Vagina (tissue), 2 donors: ENCODE measurements at regions not wholly inside any gene's neighbourhood (a gene's known extent, or its start where the extent isn't known, plus 50 kb on each side); places are given as distances from the start of the nearest gene placed in this dataset.

Experiments used
- DNase-seq, 2 donors: peaks; one replicate each; pipeline ENCODE4 v3.0.0-alpha.2; 2017; ENCODE audit errors: extremely low spot score in 2 of 2
- H3K27ac ChIP-seq: fragments of 200-600 bp; sonication (generic); one replicate; pipeline ENCODE4 v1.5.1; 2019
- H3K27me3 ChIP-seq: fragments of 200-600 bp; sonication (generic); one replicate; pipeline ENCODE4 v1.5.1; 2019
- H3K36me3 ChIP-seq, 2 donors: fragments of 200-600 bp; sonication (generic); one replicate each; pipeline ENCODE4 v1.5.1; 2017 to 2019
- H3K4me1 ChIP-seq: fragments of 200-600 bp; sonication (generic); one replicate; pipeline ENCODE4 v1.5.1; 2019
- H3K4me3 ChIP-seq, 2 donors: fragments of 200-600 bp; sonication (generic); 1 replicate in 1 of 2; 2 replicates in 1 of 2; pipeline ENCODE4 v1.5.1; 2016 to 2019
- H3K9me3 ChIP-seq: fragments of 200-600 bp; sonication (generic); one replicate; pipeline ENCODE4 v1.5.1; 2019
- CTCF ChIP-seq, 3 experiments: fragments of 450-650 bp in 2 of 3; fragments of 200-600 bp in 1 of 3; sonication (generic) in 1 of 3; IDR thresholded peaks; one replicate each; pipeline ENCODE4 v1.5.1; 2017 to 2019; ENCODE audit warnings: antibody characterized with exemption in 3 of 3, mild to moderate bottlenecking in 2 of 3, moderate library complexity in 2 of 3
- POLR2A ChIP-seq, 2 donors: fragments of 450-650 bp; IDR thresholded peaks; one replicate each; pipeline ENCODE4 v1.6.1; 2017; ENCODE audit warnings: antibody characterized with exemption in 2 of 2, mild to moderate bottlenecking in 2 of 2, moderate library complexity in 2 of 2
- POLR2AphosphoS5 ChIP-seq, 2 donors: sonication (generic); formaldehyde crosslinking; IDR thresholded peaks; one replicate each; pipeline ENCODE4 v1.9.0; 2017; ENCODE audit warnings: antibody characterized with exemption in 2 of 2, mild to moderate bottlenecking in 2 of 2, low read depth in 1 of 2; ENCODE audit not compliant: insufficient read depth in 1 of 2
- intact Hi-C: fragments of 100-400 bp; cut with DNase I; formaldehyde crosslinking; loops from one replicate; pipeline ENCODE4 v1.15.1; 2023

GRCh38 chr12:24728366-24728765 lies 220.5 kb downstream of the BCAT1 start:
- no peaks in the 10 kb centered on the region for H3K27me3 ChIP-seq
- TF ChIP-seq POLR2AphosphoS5 (IDR thresholded peaks at IDR 0.05; ENCODE audit: insufficient read depth in 1 of 2, low read depth in 1 of 2): no peak
- peak in 1 of 3 experiments; percentile 22 for TF ChIP-seq CTCF (IDR thresholded peaks at IDR 0.05)
- TF ChIP-seq POLR2A (IDR thresholded peaks at IDR 0.05): no peak
- H3K9me3 ChIP-seq: no peaks in the 10 kb centered on the region
- no peaks in the 10 kb centered on the region for H3K4me1 ChIP-seq
- H3K36me3 ChIP-seq: no peaks in the 10 kb centered on the region
- H3K27ac ChIP-seq: no peak overlapping the region
- no peak for DNase-seq
- intact Hi-C loops: no loop called here
- H3K4me3 ChIP-seq: no peak overlapping the region

DNA sequence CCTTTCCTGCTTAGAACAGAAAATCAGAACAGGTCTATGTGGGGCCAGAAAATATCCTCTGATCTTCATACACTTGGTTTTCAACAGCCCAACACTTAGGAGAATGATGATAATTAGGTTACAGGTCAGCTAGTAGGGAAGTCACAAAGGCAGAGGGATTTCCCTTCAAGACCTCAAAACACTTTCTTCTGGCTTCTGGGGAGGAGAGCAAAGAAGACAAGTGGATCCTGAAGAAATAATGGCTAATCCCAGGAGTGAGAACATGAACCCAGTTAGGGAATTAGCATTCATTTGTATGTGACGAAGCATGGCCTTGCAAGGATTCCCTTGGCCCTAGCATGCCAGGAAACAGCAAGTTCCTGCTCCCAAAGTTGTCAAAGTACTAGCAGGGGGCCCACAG lies 223.3 kb downstream of the BCAT1 start:
- TF ChIP-seq POLR2A (IDR thresholded peaks at IDR 0.05) (no peak), CTCF (IDR thresholded peaks at IDR 0.05) (no peak), POLR2AphosphoS5 (IDR thresholded peaks at IDR 0.05; ENCODE audit: insufficient read depth in 1 of 2, low read depth in 1 of 2) (no peak)
- Histone ChIP-seq H3K9me3 (no peaks in the 10 kb centered on the region), H3K36me3 (no peaks in the 10 kb centered on the region), H3K27me3 (no peaks in the 10 kb centered on the region), H3K4me1 (no peaks in the 10 kb centered on the region), H3K4me3 (no peak overlapping the region), H3K27ac (no peak overlapping the region)
- intact Hi-C loops: no loop called here
- no peak for DNase-seq

GRCh38 chr12:24724814-24725213 lies 224.1 kb downstream of the BCAT1 start:
- Histone ChIP-seq H3K9me3 (no peaks in the 10 kb centered on the region), H3K4me3 (no peak overlapping the region), H3K27me3 (no peaks in the 10 kb centered on the region), H3K4me1 (no peaks in the 10 kb centered on the region), H3K27ac (no peak overlapping the region), H3K36me3 (no peaks in the 10 kb centered on the region)
- no peak for TF ChIP-seq POLR2AphosphoS5 (IDR thresholded peaks at IDR 0.05; ENCODE audit: insufficient read depth in 1 of 2, low read depth in 1 of 2)
- no peak for TF ChIP-seq POLR2A (IDR thresholded peaks at IDR 0.05)
- TF ChIP-seq CTCF (IDR thresholded peaks at IDR 0.05): no peak
- DNase-seq: no peak
- intact Hi-C loops: no loop called here

DNA sequence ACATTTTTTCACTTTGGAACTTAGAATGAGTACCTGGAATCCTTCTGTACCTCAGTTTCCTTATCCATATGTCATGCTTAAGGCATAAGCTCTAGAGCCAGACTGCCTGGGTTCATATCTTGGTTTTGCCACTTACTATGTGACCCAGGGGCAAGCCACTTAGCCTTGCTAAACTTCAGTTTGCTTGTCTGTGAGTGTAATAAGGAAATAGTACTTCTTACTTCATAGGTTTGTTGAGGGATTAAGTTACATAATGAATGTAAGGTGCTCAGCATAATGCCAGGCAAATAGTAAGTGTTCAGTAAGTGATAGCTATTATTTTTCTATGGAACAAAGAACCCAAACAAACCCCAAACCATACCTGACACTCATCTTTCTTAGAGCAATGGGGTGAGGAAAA lies 225.1 kb downstream of the BCAT1 start:
- no peak overlapping the region for H3K4me3 ChIP-seq
- TF ChIP-seq POLR2A (IDR thresholded peaks at IDR 0.05) (no peak), CTCF (IDR thresholded peaks at IDR 0.05) (no peak), POLR2AphosphoS5 (IDR thresholded peaks at IDR 0.05; ENCODE audit: insufficient read depth in 1 of 2, low read depth in 1 of 2) (no peak)
- H3K27ac ChIP-seq: no peak overlapping the region
- no peaks in the 10 kb centered on the region for H3K36me3 ChIP-seq
- no peaks in the 10 kb centered on the region for H3K4me1 ChIP-seq
- no peak for DNase-seq
- H3K27me3 ChIP-seq: no peaks in the 10 kb centered on the region
- intact Hi-C loops: no loop called here
- H3K9me3 ChIP-seq: no peaks in the 10 kb centered on the region

DNA sequence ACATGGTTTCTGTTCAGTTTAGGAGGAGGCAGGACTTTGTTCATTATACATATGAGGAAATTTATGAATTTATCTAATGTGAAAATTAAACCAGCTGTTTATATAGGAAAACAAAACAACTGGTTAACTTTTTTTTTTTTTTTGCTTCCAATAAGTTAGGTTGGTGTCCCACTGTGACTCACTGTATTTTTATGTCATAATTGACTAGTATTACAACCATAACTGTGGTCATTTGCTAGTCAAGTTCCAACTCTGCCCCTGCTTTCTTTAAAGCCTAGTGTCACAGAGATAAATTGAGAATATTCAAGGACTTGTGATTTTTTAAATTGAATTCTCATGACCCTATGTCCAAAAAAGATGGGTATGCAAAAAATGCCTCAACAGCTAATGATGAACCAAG lies 227.7 kb downstream of the BCAT1 start:
- intact Hi-C loops: no loop called here
- Histone ChIP-seq H3K9me3 (no peaks in the 10 kb centered on the region), H3K27ac (no peak overlapping the region), H3K36me3 (no peaks in the 10 kb centered on the region), H3K27me3 (no peaks in the 10 kb centered on the region), H3K4me3 (no peak overlapping the region), H3K4me1 (no peaks in the 10 kb centered on the region)
- TF ChIP-seq POLR2A (IDR thresholded peaks at IDR 0.05) (no peak), CTCF (IDR thresholded peaks at IDR 0.05) (no peak), POLR2AphosphoS5 (IDR thresholded peaks at IDR 0.05; ENCODE audit: insufficient read depth in 1 of 2, low read depth in 1 of 2) (no peak)
- DNase-seq: no peak
